Right lung (tissue), 2 donors: ENCODE measurements at regions not wholly inside any gene's neighbourhood (a gene's known extent, or its start where the extent isn't known, plus 50 kb on each side); places are given as distances from the start of the nearest gene placed in this dataset.
"Not testable (repeated sequence)": the region's sequence is repeated elsewhere in the genome, so short reads cannot be mapped to it uniquely, and the experiment has no call there.

Experiments used
- DNase-seq, 2 donors: peaks; one replicate each; pipeline ENCODE4 v3.0.0-alpha.2; 2013

DNA sequence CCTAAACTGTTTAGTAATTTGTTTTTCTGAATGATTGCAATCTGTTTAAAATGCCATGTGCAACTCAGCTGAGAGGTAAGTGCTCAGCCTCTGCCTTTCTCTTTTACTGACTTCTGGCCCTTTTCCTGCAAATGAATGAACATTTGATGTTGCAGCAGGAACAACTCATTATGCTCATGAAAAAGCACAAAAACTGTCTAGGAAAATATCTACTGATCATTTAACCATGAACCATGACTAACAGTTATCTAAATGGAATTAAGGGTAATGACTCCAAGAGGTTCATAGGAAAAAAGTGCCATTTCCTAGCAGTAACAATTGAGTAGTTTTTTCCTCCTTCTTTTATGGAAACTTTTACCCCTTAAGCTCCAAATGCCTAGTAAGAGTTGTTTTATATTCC lies 70.6 kb upstream of the ANKH start:
- no peak for DNase-seq

DNA sequence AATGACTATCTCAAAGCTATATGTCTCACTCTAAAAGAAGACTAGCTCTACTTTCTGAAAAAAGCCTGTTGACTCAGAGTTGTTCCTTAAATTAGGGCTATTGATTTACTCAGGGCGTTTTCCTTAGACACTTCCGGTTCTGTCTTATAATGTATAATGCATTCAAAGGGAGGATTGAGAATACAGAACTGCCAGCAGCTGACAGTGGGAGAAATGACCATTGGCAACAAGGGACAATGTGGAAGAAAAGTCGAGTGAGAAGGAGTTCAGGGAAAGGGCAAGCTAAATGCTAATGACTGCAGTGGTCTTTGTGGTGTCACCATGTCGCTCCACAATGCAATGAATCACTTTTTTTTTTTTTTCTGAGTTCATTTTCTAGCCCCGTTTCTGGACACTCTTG lies 65.7 kb upstream of the ANKH start:
- DNase-seq: no peak

DNA sequence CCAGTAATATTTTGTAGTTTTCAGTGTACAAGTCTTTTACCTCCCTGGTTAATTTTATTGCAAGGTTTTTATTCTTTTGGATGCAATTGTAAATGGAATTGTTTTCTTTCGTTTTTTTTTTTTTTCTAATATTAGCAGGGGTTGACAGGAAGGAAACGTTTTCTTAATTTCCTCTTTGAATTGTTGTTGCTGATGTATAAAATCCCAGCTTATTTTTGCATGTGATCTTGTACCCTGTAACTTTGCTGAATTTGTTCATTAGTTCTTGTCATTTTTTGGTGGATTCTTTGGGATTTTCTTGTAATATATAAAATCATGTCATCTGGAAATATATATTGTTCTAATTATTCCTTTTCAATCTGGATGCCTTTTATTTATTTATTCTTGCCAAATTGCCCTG lies 65.0 kb upstream of the ANKH start:
- no peak for DNase-seq

DNA sequence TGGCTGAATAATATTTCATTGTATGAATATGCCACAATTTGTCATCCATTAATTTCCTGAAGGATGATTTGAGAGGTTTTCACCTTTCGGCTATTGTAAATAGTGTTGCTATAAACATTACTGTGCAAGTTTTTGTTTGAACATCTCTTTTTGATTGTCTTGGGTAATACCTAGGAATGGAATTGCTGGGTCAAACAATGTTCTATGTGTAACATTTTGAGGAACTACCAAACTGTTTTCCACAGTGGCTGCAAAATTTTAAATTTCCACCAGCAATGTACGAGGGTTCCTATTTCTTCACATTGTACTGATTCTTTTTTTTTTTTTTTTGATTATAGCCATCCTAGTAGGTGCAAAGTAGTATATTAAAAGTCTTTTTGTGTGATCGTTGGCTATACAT lies 63.8 kb upstream of the ANKH start:
- no peak for DNase-seq

DNA sequence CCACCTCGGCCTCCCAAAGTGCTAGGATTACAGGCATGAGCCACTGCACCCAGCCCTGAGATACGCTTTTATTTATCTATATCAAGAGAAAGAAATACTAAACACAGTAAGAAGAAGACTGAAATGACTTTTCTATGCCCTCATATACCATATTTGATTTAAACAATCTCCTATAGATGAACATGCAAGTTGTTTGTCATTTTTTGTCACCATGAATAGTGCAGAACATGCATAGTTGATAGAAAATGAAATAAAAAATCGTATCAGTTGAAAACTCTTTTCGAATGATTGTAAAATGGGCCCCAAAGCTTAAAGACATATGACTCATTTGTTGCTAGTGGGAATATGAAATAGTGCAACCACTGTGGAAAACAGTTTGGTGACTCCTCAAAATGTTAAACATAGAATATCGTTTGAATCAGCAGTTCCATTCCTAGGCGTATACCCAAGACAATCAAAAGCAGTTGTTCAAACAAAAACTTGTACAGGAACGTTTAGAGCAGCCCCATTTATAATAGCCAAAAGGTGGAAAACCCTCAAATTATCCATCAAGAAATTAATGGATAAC lies 61.4 kb upstream of the ANKH start:
- DNase-seq: no peak

DNA sequence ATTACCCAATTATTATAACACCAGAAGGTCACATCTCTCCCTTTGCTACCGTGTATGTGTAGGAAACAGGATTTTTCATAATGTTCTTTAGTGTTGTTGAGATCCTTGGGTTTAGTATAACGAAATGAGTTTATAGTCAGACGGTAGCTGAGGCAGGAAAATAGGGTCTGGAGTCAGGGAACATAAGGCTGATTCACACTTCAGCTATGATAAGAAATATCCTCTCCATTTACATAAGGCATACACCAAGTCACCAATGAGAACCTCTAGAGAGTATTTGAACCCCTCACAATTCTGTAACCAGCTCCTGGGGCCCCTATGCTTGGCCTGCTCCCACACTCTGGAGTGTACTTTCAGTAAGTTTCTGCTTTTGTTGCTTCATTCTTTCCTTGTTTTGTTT lies 58.9 kb upstream of the ANKH start:
- DNase-seq: no peak

DNA sequence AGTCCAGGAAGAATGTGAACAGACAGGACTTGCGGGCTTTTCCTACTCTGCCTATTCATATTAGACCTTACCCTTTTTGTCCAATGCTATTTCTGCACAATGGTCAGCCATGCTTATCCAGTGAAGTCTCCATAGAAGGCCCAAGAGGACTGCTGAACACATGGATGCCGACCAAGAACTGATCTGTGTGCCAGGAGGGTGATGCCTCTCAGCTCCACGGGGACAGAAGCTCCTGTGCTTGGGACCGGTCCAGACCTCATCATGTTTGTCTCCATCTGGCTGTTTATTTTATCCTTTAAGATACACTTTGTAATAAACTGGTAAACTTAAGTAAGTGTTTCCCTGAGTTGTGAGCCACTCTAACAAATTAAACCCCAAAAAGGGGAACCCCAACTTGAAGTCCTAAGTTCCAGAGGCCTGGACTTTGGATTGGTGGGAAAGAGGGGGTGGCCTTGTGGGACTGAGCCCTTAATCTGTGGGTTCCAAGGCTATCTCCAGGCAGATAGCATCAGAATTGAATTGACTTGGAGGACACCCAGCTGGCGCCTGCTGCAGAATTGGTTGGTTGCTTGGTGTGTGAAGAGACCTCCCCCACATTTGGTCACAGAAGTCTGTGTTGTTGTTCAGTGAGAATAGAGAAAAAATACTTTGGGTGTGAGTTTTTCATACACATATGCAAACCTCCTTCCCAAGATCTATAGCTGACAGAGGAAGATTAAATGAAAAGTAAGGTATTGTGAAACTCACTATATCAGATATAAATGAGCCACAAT lies 57.9 kb upstream of the ANKH start:
- no peak for DNase-seq

DNA sequence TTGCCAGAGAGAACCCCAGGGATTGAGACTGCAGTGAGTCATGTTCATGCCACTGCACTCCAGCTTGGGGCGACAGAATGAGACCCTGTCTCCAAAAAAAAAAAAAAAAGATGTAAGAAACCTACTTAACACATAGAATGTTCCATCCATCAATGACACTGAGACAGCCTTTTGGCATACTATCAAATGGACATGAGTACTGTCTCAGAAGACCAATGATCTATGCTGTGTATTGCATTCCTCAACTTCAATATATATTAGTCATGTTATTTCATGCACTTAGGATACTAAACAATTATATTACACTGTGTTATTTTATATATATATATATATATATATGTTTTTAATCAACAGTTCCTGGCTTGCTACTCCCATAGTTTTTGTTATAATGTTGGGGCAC lies 57.1 kb upstream of the ANKH start:
- no peak for DNase-seq

DNA sequence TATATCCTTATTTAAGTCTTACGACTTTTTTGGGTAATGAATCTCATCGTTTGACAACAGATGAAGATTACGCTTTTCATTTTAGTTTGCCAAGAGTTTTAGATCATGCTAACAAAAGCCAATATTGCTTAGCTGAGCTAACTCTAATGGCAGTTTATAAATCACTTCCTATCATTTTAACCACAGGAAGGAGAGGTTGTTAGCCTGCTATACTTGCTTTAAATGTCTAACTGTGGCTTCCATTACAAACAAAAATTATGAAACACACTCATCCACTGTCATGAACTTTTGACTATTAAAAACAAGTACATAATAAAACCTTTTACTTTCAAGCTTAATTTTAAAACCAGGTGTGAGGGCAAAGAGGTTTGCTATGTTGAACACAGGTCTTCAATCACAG lies 53.7 kb upstream of the ANKH start:
- DNase-seq: no peak

DNA sequence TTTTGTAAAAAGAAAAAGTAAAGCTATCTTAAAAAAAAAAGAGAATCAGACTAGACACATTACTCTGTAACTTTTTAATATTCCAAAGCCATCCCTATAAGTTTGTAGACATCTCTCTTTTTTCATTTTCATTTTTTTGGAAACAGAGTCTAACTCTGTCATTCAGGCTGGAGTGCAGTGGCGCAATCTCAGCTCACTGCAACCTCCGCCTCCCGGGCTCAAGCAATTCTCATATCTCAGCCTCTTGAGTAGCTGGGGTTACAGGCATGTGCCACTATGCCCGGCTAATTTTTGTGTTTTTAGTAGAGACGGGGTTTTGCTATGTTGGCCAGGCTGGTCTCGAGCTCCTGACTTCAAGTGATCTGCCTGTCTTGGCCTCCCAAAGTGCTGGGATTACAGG lies 51.4 kb upstream of the ANKH start:
- DNase-seq: not testable (repeated sequence)

DNA sequence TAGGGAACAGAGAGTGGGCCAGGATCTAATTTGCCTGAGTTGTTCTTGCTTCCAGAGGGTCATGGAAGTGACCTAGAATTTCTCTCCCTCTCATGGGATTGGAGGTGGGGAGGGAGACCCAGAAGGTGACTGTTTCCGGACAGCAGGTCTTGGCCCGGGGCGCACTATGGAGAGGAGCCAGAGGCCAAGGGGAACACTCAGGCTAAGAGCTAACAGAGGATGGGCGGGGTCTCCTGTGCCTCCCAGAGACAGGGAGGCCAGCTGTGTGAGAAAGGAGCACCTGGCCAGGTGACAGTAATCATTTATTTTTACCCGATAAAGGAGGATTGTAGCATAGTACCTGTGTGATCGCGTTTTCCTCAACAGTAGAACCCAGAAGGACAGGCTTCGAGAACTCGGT lies 50.9 kb upstream of the ANKH start:
- DNase-seq: no peak
